ENCODE measurements at regions not wholly inside any gene's neighbourhood (a gene's known extent, or its start where the extent isn't known, plus 50 kb on each side); places are given as distances from the start of the nearest gene placed in this dataset.

DNA sequence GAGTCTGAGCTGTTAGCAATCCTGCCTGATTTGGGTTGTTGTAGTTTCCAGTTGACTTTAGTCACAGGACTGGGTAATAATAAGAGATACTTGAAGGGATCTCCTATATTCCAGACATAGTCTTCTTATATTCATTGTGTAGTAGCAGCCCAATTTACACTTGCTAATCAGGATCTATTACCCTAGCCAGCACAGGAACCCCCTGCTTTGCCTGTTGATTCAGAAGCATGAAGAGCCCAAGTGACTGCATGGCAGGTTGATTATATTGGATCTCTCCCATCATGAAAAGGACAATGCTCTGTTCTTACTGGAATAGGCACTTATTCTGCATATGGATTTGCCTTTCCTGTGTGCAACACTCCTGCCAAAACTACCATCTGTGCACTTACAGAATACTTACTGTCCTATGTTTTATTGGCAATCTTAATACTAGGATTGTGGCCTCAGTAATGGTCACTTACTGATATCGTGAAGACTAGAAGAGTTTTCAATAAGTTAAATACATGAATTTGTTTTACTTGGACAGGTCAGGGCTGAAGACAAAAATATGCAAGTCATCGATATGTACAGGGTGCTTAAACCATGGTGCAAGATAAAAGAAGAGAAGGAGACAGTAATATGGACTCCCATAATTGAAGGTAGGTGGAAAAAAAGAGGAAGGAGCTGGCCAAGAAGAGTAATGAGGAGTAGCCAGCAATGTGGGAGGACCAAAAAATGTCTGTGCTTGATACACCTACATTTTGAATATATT is 304.1 kb downstream of the MCTP2 start:
- no peak for DNase-seq

DNA sequence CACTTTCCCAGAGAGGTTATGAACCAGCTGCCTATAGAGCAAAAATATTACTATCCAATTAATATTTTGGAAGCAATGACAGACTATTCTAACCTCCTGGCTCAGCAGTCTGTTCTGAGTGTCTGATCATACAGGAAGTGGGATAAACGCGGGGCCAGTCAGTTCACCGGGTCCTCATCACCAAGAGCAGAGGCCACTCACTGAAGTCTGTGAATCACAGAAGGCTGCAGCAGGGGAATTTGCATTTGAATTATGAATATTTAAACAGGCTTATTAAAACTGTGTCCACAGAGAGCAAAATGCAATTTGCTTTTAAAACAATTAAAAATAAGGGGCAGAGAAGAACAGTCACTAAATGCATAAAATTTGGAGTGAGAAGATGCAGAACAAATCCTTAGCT is 305.2 kb downstream of the MCTP2 start:
- DNase-seq: no peak

DNA sequence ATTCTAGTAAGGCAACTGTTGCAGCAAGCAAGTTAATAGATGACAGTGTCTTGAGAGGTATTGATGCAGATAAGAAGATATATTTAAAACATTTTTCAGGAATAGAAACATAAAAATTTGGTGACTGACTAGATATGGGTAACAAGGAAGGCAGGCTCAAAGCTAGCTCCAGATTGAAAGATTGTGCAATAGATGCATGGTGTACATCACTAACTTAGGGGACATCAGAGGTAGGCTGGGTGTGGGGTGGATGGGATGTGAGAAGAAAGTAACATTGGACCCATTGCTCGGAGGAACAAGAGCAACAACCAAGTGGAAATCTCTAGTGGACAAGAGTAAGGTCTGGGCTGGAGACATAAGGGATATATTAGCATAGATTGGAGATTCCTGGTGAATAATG is 306.9 kb downstream of the MCTP2 start:
- no peak for DNase-seq

DNA sequence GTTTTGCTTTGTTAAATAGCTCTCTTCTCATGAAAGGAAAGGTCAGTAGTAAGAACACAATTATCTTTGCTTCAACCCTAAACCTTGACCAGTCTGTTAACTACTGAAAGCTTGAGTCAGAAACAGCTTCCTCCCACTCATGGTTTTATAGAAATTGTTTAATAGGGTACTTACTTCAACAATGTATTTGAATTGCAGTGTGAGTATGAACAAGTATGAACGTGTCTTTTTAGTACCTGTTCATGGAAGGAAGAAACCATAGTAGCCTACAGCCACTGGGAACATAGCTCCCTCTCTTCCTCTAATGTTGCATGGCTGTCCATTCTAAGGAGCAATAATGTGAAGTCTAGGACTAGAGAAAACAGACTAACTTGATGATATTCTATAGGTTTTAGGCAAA is 311.0 kb downstream of the MCTP2 start:
- DNase-seq: no peak

DNA sequence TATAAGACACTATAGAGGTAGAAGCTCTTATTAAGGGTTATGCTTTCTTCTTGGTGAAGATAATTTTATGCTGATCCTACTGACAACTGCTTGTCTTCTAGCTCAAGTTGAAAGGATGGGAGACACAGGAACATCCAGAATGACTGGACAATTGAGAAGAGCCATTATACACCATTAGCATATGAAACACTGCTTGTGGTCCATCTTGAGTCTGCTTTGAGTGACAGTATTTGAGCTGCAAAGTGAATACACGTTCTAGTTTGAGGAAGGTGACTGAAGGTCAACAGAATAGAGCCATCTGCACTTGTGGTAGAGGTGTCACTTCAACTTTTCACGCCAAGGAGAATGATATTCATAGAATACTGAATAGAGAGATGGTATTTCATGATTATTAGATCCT is 315.4 kb downstream of the MCTP2 start:
- DNase-seq: no peak

DNA sequence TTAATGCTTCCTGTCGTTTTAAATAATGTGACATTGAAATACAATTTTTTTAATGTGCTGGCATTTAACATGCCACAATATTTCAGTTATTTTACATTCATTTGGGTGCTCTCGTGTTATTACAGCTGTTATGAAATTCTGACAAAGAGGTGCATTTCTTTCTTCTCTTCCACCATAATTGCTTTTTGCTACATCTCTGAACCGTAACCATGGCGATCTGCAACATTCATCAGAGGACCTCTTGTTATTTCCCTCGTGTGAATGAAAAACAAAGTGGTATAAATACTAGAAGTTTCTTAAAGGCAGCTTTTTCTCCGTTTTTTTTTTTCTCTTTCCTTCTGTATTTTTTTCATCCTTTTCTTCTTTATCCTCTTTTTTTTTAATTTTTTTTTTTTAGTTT is 316.4 kb downstream of the MCTP2 start:
- DNase-seq: peak; percentile 17

DNA sequence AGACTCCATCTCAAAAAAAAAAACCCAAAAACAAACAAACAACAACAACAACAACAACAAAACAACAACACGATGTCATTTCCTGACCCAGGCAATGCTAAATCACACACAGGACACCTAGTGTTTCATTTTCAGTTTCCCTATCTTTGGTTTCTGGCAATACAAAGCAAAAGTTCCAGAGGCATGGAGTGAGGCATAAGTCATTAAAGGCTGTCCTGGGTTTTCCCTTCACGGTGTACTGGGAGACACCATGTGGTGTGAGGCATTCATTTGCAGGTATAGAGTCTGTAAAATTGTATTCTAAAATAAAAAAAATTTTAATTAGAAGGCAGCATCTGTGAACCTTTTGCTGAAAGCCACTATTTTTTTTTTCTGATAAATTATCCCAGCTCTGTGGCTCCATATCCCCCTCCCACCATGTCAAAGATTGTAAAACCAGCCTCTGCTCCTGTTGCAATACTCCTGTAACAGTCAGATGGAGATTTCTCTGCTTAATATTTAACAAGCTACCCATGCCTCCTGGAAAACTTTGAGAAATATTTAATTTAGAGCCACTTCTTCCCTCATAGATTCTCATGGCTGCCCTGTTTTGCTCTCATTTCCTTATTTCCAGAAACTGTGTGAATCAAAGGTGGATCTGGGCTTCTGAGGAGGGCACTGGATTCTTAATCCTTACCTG is 324.6 kb downstream of the MCTP2 start:
- no peak for DNase-seq

DNA sequence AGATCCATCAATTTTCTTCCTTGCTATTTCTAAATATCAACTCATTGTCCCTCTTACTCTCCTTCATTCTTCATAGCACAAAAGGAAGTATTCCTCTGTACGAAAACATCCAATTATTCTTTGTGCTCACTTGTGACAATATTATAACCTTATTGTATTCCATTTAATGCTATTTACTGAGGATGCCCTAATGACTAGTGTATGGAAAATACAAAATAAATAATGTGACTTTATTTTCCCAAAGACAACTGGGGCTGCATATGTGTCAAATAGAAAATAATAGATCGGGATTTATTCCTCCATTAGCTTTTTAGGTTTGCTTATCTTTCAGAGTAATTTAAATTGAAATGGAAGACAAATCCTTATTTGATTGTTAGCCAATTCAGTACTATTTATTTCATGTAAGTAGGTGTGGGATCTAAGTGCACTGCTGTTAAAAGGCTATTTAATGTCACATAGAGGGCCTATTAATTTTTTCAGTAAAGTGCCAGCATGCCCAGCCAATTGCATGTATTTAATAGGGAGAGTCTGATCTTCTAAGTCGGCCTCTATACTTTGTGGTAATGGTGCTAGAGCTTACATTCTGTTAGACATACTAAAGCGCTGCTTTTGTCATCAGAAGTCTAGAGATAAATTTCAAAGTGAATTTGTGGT is 329.8 kb downstream of the MCTP2 start:
- no peak for DNase-seq

DNA sequence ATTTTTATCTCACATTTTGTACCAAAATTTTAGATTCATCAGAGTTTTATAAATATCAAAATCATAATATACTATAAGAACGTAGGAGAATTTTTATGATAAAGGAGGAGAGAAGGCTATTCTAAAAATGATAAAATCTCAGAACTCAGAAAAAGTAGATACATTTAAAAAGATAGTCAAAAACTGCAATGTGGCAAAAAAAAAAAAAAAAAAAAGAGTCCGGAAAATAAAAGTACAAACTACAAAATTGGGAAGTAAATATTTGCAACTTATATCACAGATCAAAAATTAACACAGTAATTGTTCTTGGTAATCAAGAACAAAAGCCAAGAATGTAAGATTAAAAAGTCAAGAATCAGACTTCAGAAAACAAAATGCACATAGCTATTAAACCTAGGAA is 332.1 kb downstream of the MCTP2 start:
- no peak for DNase-seq

DNA sequence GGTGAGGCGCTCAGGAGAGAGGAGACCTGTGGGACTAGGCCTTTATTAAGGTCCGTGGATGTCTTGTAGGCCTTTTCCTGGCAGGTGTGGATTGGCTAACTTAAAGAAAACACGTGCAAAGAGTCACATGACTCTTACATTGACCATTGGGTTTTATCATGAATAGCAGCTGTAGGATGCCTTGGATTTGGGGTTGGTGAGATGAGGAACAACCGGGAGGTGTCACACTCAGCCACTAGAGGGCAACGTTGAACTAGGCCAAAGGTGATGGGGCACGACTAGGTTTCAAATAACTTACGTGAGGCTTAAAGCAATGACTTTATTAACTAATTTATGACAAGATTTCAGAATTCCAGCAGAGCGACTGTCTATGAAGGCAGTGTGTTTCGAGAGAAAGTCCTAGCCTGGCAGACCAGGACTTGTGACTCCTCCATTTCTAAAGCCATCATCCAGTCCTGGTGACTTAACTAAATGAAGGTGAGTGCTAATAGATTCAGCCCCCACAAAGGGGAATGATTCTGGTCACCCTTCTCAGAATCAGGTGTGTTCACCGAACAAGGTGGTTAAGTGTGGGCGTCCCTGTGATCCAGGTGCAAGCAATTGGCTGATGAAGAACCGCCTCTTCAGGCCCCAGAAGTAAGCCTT is 345.6 kb downstream of the MCTP2 start:
- no peak for DNase-seq

DNA sequence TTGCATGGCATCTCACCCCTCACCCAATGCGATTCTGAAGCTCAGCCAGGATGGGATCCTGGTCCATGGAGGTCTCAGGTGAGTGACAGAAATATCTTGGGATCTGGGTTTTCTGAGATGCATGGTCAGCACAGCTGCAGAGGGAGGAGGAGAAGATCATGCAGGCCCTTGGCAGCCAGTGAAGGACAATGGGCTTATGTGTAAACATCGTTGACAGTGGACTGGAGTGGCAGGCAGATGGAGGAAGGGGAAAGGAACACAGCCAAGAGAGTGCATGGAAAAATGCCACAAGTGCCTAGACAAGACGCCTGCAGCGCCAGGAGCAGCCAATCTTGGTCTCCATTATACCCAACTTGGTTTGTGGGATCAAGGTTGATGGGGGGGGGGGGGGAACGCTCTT is 347.9 kb downstream of the MCTP2 start:
- no peak for DNase-seq

DNA sequence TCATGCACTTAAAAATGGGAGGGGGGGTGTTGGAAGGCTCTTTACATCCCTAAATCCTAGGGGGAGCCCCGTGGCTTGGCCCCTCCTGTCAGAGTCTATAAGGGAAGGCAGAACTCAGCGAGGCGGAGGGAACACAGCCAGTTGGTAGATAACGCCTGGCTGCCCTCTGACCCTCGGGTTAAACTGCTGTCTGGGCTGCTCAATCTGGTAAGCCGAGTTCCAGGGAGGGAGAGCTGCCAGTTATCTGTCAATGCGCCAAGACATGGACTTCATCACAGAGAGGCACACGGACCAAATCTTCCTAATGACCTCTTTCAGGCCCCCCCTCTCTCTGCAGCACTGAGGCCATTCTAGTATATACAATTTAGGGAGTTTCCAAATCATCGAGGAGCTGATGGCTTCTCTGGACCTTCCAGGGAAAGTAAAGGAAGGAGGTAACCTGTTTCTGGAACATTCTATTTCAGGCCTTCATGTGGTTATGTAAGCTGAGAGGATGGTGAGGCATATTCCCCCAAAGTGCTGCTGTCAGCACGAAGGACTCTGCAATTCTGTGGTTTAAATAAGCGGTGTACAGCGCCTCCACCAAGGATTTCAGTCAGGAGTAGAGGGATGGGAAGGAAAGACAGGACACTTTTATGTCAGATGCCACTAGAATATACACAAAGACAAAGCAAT is 349.0 kb downstream of the MCTP2 start:
- no peak for DNase-seq

DNA sequence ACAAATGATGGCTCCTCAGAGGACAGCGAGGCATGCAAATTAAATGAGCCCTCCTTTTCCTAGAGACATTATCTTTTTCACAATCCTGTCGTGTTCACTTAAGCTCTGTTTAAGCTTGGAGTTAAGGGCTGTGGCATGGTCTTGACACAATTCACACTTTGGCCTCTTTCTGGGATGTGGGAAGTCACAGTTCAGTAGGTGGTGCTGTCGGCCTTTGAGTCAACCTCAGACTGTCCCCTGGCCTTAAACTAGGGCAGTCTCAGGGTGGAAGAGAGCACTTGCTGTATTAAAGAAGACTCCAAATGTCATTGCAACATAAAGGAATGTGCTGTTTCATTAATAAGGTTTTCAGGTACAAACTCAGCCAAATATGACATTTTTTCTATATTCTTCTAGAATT is 351.0 kb downstream of the MCTP2 start:
- peak; percentile 40 for DNase-seq

DNA sequence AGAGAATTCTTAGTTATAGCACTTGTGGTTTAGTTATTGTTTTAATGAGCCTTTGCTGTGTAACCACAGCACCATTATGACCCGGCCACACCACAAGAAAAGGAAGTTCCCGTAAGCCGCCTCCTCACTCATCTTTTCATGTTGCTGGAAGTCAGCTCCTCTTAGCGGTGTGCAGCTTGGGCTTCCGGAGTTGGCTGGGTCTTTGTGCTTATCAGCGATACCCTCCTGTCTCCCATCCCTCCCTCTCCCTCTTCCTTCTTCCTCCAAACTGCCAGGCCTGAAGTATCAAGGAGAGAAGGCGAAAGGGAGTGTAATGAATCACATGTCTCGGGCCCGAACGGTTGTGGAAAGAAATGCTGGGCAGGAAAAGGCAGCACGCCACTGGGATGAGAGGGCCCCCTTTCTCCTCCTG is 353.5 kb downstream of the MCTP2 start:
- DNase-seq: peak; percentile 15

DNA sequence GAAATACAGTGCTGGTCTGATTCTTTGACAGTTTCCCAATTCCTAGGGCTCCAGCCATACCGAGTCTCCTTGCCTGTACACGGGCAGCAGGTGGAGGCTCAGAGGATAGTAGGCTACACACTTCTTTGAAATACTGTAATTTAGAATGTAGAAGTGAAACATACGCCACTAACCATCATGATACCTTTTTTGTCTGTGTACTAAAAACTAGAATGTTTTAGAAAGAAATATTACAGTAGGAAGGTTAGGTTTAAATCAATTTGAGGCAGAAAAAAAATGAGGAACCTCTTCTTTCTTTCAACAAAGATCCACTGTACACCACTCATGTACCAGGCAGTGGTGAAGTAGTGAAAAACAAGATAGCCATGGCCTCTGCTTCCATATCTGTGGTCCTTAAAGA is 354.7 kb downstream of the MCTP2 start:
- DNase-seq: no peak

DNA sequence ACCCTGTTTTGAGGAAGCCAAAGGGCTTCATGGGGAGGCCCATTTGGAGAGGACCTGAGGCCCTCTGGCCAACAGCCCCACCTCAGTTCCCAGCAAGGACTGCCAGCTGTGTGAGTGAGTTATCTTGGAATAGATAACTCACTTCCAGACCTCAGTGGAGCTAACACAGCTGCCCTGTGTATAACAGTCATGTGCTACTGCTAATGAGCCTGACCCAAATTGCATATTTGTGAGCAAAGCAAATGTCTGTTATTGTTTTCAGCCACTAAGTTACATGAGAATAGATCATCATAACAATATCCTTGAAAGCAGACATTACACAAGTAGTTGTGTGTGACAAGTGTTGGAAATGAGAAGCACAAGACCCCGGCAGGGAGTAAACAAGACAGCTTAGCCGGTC is 355.8 kb downstream of the MCTP2 start:
- DNase-seq: no peak

DNA sequence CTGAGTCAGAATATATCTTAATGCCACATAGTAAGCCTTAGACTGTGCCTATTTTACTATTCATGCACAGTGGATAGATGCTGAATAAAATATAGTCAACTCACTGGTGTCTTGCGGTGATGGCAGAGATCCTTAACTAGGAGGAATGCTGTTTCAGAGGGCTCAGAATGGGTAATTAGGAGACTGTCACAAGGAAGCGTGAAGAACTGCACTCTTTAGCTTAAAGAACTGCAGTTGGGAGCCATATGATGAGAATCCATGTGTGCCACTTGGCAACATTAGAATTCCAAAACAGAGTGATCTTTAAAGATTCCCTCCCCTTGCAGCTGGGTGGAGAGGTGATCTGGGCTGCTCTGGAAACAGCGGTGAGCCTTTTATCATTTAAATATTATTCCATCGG is 357.6 kb downstream of the MCTP2 start:
- DNase-seq: no peak

DNA sequence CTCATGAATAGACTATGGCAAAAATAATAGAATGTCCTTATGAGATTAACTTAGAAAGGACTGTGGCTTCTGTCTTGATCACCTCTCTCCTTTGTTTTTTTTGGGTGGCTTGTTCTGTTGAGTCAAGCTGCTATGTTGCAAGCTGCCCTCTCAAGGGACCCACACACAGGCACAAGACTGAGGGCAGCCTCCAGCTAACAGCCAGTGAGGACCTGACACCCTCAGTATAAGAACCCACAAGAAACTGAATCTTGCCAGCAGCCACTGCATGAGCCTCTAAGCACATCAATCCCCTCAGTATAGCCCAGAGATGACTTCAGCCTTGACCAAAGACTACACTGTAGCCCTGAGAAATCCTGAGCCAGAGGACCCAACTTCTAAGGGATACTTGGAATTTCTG is 361.1 kb downstream of the MCTP2 start:
- DNase-seq: no peak

DNA sequence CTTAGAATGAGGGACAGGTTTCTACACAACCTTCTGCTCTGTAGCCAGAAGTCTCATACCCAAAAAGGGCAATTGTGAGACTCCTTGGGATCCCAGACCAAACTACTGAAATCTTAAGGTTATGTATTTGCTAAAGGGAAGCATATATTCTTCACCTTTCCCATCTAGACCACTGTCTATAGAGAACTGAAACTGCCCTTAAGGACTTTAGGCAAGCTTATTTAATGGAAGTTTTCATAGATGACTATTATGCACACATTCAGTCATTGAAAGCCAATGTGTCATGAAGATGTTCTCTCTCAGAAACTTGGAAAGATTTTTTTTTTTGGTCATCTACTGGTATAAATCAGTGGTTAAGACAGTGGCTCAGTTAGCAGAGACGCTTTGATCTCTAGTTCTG is 365.3 kb downstream of the MCTP2 start:
- DNase-seq: no peak

DNA sequence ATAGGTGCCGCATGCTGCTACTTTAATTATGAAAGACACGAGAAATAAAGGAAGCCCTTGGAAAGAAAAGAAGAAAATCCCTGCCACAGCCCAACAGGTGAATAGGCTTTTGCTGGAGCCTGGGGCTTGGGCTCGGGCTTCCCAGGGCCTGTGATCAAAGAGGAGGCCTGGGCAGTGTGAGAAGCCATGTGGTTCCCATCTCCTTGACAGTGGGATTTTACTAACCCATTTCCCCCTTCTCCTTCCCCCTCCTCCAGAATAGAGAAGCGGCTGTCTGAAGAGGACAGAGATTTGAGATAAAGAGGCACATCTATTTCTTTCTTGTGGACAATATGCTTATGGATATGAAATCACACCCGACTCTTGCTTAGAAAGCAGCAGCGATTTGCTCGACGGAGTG is 369.1 kb downstream of the MCTP2 start:
- DNase-seq: no peak

DNA sequence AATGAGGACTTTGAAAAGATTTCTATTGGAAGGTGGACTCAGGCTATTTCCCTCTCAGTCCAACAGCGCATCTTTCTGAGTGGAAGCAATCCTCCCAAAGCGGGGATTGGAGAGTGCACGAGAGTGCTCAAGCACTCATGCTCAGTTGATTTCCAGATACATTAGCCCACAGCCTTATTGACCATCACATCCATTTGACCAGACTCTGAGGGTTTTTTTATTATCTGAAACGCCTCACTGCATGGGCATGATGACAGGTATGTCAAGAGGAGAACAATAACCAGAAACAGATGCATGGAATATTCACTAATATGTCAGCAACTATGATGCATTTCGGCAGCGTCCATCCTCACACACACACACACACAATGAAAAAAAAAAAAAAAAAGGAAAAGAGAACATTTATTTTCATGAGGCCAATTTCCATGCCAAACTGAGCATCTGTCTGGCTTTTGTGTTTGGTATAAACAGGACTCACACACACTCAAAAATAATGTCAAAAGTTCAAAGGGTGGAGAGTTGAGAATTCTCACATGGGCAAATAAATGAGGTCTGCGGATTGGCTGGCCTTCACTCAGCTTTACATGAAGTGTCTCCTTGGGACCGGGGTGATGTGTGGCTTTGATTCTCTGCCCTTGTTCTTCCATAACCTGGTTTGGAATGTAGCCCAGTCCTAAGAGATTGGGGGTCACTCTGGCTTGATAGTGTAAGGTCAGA is 371.6 kb downstream of the MCTP2 start:
- no peak for DNase-seq

DNA sequence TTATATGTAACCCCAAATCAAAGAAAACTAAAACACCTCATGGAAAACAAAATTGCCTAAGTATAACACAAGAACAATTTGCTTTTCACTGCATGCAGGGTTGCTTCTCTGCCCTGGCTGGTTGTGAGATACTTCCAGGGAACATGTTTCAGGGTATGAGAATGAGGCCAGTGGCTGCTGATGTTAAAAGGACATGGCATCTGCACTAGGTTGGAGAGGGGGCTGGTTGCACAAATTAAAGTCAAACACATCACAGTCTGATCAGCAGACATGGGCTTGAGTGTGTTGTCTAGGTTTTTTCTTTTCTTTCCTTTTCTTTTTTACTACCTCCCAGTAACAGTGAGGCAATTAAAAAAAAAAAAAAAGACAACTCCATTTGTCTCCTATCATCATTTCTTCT is 374.9 kb downstream of the MCTP2 start:
- DNase-seq: no peak

Data from renal pelvis (tissue), 1 donor.